Vagina (tissue), 2 donors: ENCODE measurements at regions not wholly inside any gene's neighbourhood (a gene's known extent, or its start where the extent isn't known, plus 50 kb on each side); places are given as distances from the start of the nearest gene placed in this dataset.

Experiments used
- DNase-seq, 2 donors: peaks; one replicate each; pipeline ENCODE4 v3.0.0-alpha.2; 2017; ENCODE audit errors: extremely low spot score in 2 of 2
- H3K27ac ChIP-seq: fragments of 200-600 bp; sonication (generic); one replicate; pipeline ENCODE4 v1.5.1; 2019
- H3K27me3 ChIP-seq: fragments of 200-600 bp; sonication (generic); one replicate; pipeline ENCODE4 v1.5.1; 2019
- H3K36me3 ChIP-seq, 2 donors: fragments of 200-600 bp; sonication (generic); one replicate each; pipeline ENCODE4 v1.5.1; 2017 to 2019
- H3K4me1 ChIP-seq: fragments of 200-600 bp; sonication (generic); one replicate; pipeline ENCODE4 v1.5.1; 2019
- H3K4me3 ChIP-seq, 2 donors: fragments of 200-600 bp; sonication (generic); 1 replicate in 1 of 2; 2 replicates in 1 of 2; pipeline ENCODE4 v1.5.1; 2016 to 2019
- H3K9me3 ChIP-seq: fragments of 200-600 bp; sonication (generic); one replicate; pipeline ENCODE4 v1.5.1; 2019
- POLR2A ChIP-seq, 2 donors: fragments of 450-650 bp; IDR thresholded peaks; one replicate each; pipeline ENCODE4 v1.6.1; 2017; ENCODE audit warnings: antibody characterized with exemption in 2 of 2, mild to moderate bottlenecking in 2 of 2, moderate library complexity in 2 of 2
- POLR2AphosphoS5 ChIP-seq, 2 donors: sonication (generic); formaldehyde crosslinking; IDR thresholded peaks; one replicate each; pipeline ENCODE4 v1.9.0; 2017; ENCODE audit warnings: antibody characterized with exemption in 2 of 2, mild to moderate bottlenecking in 2 of 2, low read depth in 1 of 2; ENCODE audit not compliant: insufficient read depth in 1 of 2
- intact Hi-C: fragments of 100-400 bp; cut with DNase I; formaldehyde crosslinking; loops from one replicate; pipeline ENCODE4 v1.15.1; 2023
- TF ChIP-seq, protein P1 (sequence below), 3 experiments: fragments of 450-650 bp in 2 of 3; fragments of 200-600 bp in 1 of 3; sonication (generic) in 1 of 3; IDR thresholded peaks; one replicate each; pipeline ENCODE4 v1.5.1; 2017 to 2019; ENCODE audit warnings: antibody characterized with exemption in 3 of 3, mild to moderate bottlenecking in 2 of 3, moderate library complexity in 2 of 3

DNA sequence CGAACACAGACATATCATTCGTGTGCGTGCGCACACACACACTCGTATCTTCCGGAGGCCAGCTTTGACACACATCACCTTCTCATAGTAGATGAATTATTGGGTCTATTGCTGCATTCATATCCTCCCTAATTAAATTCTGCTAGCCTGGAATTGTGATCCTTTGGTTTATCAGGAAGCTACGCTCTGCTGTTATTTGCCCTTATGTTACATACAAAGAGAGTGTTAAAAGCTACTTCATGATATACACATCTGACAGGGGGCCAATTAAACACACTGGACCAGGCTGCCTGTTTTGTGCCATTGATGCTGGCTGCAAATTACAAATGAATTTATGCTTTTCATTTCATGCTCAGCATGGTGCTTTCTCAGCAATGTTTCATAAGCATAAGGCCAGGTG lies 252.0 kb downstream of the RHOU start:
- Histone ChIP-seq H3K9me3 (no peaks in the 10 kb centered on the region), H3K27ac (no peak overlapping the region), H3K27me3 (no peaks in the 10 kb centered on the region), H3K36me3 (no peaks in the 10 kb centered on the region), H3K4me1 (peaks cover 15% of the 10 kb centered on the region), H3K4me3 (no peak overlapping the region)
- intact Hi-C loops = no loop called here
- TF ChIP-seq, protein P1, sequence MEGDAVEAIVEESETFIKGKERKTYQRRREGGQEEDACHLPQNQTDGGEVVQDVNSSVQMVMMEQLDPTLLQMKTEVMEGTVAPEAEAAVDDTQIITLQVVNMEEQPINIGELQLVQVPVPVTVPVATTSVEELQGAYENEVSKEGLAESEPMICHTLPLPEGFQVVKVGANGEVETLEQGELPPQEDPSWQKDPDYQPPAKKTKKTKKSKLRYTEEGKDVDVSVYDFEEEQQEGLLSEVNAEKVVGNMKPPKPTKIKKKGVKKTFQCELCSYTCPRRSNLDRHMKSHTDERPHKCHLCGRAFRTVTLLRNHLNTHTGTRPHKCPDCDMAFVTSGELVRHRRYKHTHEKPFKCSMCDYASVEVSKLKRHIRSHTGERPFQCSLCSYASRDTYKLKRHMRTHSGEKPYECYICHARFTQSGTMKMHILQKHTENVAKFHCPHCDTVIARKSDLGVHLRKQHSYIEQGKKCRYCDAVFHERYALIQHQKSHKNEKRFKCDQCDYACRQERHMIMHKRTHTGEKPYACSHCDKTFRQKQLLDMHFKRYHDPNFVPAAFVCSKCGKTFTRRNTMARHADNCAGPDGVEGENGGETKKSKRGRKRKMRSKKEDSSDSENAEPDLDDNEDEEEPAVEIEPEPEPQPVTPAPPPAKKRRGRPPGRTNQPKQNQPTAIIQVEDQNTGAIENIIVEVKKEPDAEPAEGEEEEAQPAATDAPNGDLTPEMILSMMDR (IDR thresholded peaks at IDR 0.05) = no peak
- no peak for TF ChIP-seq POLR2A (IDR thresholded peaks at IDR 0.05)
- no peak for TF ChIP-seq POLR2AphosphoS5 (IDR thresholded peaks at IDR 0.05; ENCODE audit: insufficient read depth in 1 of 2, low read depth in 1 of 2)
- DNase-seq = peak in 1 of 2 donors; percentile 11

DNA sequence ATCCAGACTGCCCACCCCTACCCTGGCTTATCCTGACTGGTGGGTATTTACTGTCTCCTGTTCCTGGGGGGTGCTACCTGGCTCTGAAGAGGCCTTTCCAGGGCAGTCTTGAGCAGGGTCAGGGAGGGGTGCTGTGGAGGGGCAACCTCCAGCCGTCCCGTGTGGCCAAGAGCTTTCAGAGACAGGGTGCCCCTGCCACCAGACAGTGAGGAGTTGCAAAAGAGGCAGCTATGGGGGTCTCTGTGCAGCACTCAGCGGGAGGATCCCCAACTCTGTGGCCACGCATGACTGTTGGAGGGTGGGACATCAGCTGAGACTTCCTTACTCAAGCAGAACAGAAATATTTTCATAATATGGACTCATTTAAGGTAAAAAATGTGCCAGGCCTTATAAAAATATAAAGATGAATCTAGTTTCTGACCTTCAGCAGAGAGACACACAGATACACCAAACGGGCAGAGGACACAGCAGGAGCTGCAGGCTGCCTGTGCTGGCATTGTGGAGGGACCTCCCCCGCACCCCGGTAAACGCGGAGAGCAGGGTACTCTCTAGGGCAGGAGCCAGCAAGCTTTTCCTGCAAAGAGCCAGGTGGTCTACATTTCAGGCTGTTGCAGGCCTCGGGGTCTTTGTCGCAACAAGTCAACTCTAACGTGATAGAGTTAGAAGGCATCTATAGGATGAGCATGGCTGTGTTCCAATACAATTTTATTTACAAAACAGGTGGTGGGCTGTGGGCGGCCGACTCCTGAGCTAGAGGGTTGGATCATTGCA lies 252.6 kb downstream of the RHOU start:
- intact Hi-C loops = no loop called here
- TF ChIP-seq POLR2AphosphoS5 (IDR thresholded peaks at IDR 0.05; ENCODE audit: insufficient read depth in 1 of 2, low read depth in 1 of 2) (no peak), POLR2A (IDR thresholded peaks at IDR 0.05) (no peak)
- TF ChIP-seq, protein P1 (IDR thresholded peaks at IDR 0.05) = no peak
- Histone ChIP-seq H3K27me3 (no peaks in the 10 kb centered on the region), H3K4me1 (peaks cover 15% of the 10 kb centered on the region), H3K36me3 (no peaks in the 10 kb centered on the region), H3K4me3 (no peak overlapping the region), H3K27ac (no peak overlapping the region), H3K9me3 (no peaks in the 10 kb centered on the region)
- peak; percentile 67 to 79 for DNase-seq

DNA sequence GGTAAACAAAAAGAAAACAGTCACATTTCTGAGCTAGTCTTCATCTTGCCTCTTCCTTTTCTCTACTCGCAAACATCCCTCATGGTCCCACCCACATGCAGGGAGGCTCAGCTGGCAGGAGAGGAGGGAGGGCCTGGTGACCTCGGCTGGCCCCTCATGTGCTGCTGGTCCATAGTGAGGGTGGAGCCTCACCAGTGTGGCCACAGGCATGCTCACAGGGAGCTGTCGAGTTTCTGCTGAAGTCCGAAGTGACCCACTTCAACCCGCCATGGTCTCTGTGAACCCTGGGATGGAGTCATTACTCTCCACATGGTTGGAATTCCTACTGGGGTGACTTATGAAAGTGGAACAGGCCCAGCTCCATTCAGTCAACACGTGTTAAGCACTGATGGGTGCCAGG lies 253.4 kb downstream of the RHOU start:
- Histone ChIP-seq H3K4me3 (no peak overlapping the region), H3K4me1 (peaks cover 15% of the 10 kb centered on the region), H3K27ac (no peak overlapping the region), H3K9me3 (no peaks in the 10 kb centered on the region), H3K27me3 (no peaks in the 10 kb centered on the region), H3K36me3 (no peaks in the 10 kb centered on the region)
- TF ChIP-seq POLR2A (IDR thresholded peaks at IDR 0.05) (no peak), POLR2AphosphoS5 (IDR thresholded peaks at IDR 0.05; ENCODE audit: insufficient read depth in 1 of 2, low read depth in 1 of 2) (no peak)
- TF ChIP-seq, protein P1 (IDR thresholded peaks at IDR 0.05) = no peak
- DNase-seq = peak; percentile 79 to 83
- intact Hi-C loops = no loop called here

DNA sequence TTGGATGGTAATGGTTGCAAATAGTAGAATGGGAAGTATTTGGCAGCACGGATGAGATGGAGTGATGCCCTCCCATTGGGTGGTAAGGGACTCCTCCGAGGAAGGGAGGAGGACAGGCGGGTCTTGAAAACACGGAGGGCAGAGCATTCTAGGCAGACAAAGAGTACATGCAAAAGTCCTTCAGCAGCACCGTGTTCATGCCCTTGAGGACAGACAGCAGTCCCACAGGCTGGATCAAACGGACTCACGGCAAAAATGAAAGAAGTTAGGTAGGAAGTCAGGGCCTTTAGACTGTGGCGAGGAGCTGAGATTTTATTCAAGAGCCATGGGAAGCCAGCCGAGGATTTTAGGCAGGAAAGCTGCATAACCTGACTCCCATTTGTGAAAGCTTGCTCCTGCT lies 253.9 kb downstream of the RHOU start:
- Histone ChIP-seq H3K36me3 (no peaks in the 10 kb centered on the region), H3K27me3 (no peaks in the 10 kb centered on the region), H3K27ac (no peak overlapping the region), H3K4me1 (peaks cover 15% of the 10 kb centered on the region), H3K9me3 (no peaks in the 10 kb centered on the region), H3K4me3 (no peak overlapping the region)
- peak; percentile 67 to 80 for DNase-seq
- intact Hi-C loops = no loop called here
- TF ChIP-seq POLR2AphosphoS5 (IDR thresholded peaks at IDR 0.05; ENCODE audit: insufficient read depth in 1 of 2, low read depth in 1 of 2) (no peak), POLR2A (IDR thresholded peaks at IDR 0.05) (no peak)
- TF ChIP-seq, protein P1 (IDR thresholded peaks at IDR 0.05) = no peak

DNA sequence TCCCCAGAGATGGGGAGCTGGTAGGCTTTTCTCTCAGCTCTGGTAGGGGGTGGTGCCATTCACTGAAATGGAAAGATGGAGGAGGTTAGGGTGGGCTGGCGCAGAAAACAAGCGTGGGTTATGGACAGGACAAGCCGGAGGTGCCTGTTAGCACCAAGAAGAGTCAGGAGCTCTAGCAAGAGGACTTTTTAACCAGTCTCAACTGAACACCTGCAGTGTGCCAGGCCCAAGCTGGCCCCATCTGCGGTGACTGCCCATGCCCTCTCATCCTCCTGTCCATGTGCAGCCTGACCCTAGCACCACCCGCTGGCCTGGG lies 254.4 kb downstream of the RHOU start:
- Histone ChIP-seq H3K4me1 (peaks cover 15% of the 10 kb centered on the region), H3K27me3 (no peaks in the 10 kb centered on the region), H3K36me3 (no peaks in the 10 kb centered on the region), H3K27ac (peak overlapping the region; percentile 51), H3K4me3 (no peak overlapping the region), H3K9me3 (no peaks in the 10 kb centered on the region)
- intact Hi-C loops = no loop called here
- DNase-seq = peak in 1 of 2 donors; percentile 93
- no peak for TF ChIP-seq POLR2AphosphoS5 (IDR thresholded peaks at IDR 0.05; ENCODE audit: insufficient read depth in 1 of 2, low read depth in 1 of 2)
- no peak for TF ChIP-seq POLR2A (IDR thresholded peaks at IDR 0.05)
- TF ChIP-seq, protein P1 (IDR thresholded peaks at IDR 0.05) = no peak
